A673 (cell line): ENCODE measurements at regions not wholly inside any gene's neighbourhood (a gene's known extent, or its start where the extent isn't known, plus 50 kb on each side); places are given as distances from the start of the nearest gene placed in this dataset.
"Not testable (repeated sequence)": the region's sequence is repeated elsewhere in the genome, so short reads cannot be mapped to it uniquely, and the experiment has no call there.

Experiments
- BruUV-seq: library from RNA; stranded (reverse); fragments of 400-500 nt; replicated peaks from 2 replicates; lab custom pipeline; 2021; lab: Mats Ljungman, UMichigan
- CTCF ChIA-PET: fragments of 300-600 bp; sonication (Branson Sonifier 250); formaldehyde crosslinking; loops from one replicate; lab custom pipeline; 2022; ENCODE audit warnings: antibody characterized with exemption; lab: Charles Lee
- POLR2A ChIA-PET: fragments of 300-600 bp; sonication (Branson Sonifier 250); formaldehyde crosslinking; loops from one replicate; lab custom pipeline; 2022; ENCODE audit warnings: antibody characterized with exemption; ENCODE audit not compliant: low non-redundant PET; lab: Charles Lee
- DNase-seq: peaks from one replicate; pipeline ENCODE4 v3.0.0-alpha.2; 2015; ENCODE audit warnings: low spot score
- H3K27ac ChIP-seq: fragments of 200-600 bp; sonication (generic); 2 replicates; pipeline ENCODE4 v1.5.1; 2016; ENCODE audit warnings: mixed run types, low read depth, mild to moderate bottlenecking, mixed read lengths, antibody characterized with exemption, low read length; ENCODE audit not compliant: poor library complexity, severe bottlenecking
- H3K27me3 ChIP-seq: fragments of 200-600 bp; sonication (generic); replicated peaks from 2 replicates; pipeline ENCODE4 v1.6.1; 2017; ENCODE audit warnings: mixed run types, low read depth, mild to moderate bottlenecking, mixed read lengths, antibody characterized with exemption, low read length; ENCODE audit not compliant: insufficient read depth, poor library complexity
- H3K36me3 ChIP-seq: fragments of 200-600 bp; sonication (generic); 2 replicates; pipeline ENCODE4 v1.6.1; 2016; ENCODE audit warnings: mixed run types, mild to moderate bottlenecking, mixed read lengths, antibody characterized with exemption, low read length; ENCODE audit not compliant: insufficient read depth, poor library complexity, severe bottlenecking
- H3K4me1 ChIP-seq: fragments of 200-600 bp; sonication (generic); 2 replicates; pipeline ENCODE4 v1.6.1; 2017; ENCODE audit warnings: mixed run types, mild to moderate bottlenecking, mixed read lengths, antibody characterized with exemption, low read length; ENCODE audit not compliant: insufficient read depth, poor library complexity, severe bottlenecking
- H3K4me3 ChIP-seq: fragments of 200-600 bp; sonication (generic); 2 replicates; pipeline ENCODE4 v1.5.1; 2016; ENCODE audit warnings: low read depth, mixed run types, mild to moderate bottlenecking, mixed read lengths, low read length; ENCODE audit not compliant: poor library complexity, severe bottlenecking
- H3K9me3 ChIP-seq: fragments of 200-600 bp; sonication (generic); 2 replicates; pipeline ENCODE4 v1.6.1; 2016; ENCODE audit warnings: mixed run types, low read depth, mild to moderate bottlenecking, mixed read lengths, antibody characterized with exemption, low read length; ENCODE audit not compliant: poor library complexity, severe bottlenecking
- CTCF ChIP-seq: fragments of 300-800, 200-600 bp; sonication (generic); conservative IDR thresholded peaks from 2 replicates; pipeline ENCODE4 v1.5.1; 2017; ENCODE audit warnings: low read depth, mild to moderate bottlenecking, antibody characterized with exemption, low read length, moderate library complexity, mixed read lengths
- EZH2 ChIP-seq: fragments of 200-600 bp; sonication (generic); IDR thresholded peaks from 2 replicates; pipeline ENCODE4 v1.6.1; 2017; ENCODE audit warnings: borderline replicate concordance, low read depth, mild to moderate bottlenecking, mixed read lengths, antibody characterized with exemption, low read length; ENCODE audit not compliant: poor library complexity, severe bottlenecking
- intact Hi-C: fragments of 100-400 bp; cut with micrococcal nuclease; formaldehyde crosslinking; loops from one replicate; pipeline ENCODE4 v1.10.0; 2022; ENCODE audit not compliant: unreplicated experiment

- no TSS peak for BruUV-seq
- ChIA-PET POLR2A (no interaction called here), CTCF (no interaction called here)
- no peak overlapping the region for H3K27ac ChIP-seq
- no peak overlapping the region for H3K4me3 ChIP-seq
- H3K4me1 ChIP-seq: no peaks in the 10 kb centered on the region
- no peak for TF ChIP-seq EZH2
- TF ChIP-seq CTCF: no peak
- no peak for DNase-seq
- intact Hi-C loops: no loop called here
- peaks cover under 1% of the 10 kb centered on the region for H3K27me3 ChIP-seq
- no peaks in the 10 kb centered on the region for H3K36me3 ChIP-seq
- H3K9me3 ChIP-seq: no peaks in the 10 kb centered on the region
These were observed 141.8 kb upstream of the ZNF648 start for GRCh38 chr1:182203191-182203875.

DNA sequence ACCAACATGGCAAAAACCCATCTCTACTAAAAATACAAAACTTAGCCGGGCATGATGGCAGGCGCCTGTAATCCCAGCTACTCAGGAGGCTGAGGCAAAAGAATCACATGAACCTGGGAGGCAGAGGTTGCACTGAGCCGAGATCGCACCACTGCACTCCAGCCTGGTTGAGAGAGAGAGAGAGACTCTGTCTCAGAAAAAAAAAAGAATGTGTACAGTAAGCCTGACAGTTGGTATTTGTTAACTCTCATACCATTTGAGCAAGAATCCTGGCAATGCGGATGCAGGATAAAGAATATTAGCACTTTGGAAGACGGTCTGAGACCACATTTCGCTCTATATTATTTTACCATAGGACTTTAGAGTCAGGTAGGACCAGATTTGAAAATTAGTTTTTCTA is 140.0 kb upstream of the ZNF648 start:
- H3K27me3 ChIP-seq, DNase-seq, BruUV-seq, H3K4me3 ChIP-seq, POLR2A ChIA-PET, H3K4me1 ChIP-seq, H3K9me3 ChIP-seq, H3K27ac ChIP-seq, H3K36me3 ChIP-seq, intact Hi-C loops, CTCF ChIA-PET: not testable (repeated sequence)

DNA sequence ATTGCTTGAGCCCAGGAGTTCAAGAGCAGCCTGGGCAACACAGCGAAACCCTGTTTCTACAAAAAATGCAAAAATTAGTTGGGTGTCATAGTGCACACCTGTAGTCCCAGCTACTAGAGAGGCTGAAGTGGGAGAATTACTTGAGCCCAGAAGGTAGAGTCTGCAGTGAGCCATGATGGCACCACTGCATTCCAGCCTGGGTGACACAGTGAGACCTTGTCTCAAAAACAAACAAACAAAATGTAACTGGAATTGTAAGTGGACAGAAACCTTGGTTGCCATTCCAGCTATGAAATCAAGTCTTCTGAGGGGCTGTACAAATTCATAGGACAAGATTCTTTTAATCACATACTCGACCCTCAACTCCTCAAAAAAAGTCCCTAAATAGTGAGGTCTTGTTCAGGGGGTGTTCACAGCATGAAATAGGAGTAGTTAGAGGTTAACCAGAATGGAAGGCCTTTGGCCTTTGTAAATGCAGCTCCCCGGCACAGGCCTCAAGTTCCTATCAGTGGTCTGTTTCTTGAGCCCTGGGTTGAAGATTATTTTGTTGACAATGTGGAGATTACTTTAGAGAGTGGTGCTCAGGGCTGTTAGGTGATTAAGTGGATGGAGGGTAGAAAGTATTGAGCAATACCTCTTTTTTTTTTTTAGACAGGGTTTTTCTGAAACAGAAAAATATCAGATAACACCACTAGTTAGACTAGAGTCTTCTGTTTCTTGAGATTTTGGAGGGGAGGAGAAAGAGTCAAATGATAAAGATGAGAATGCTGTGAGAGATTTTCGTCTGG is 138.7 kb upstream of the ZNF648 start:
- POLR2A ChIA-PET: no interaction called here
- H3K4me1 ChIP-seq: no peaks in the 10 kb centered on the region
- intact Hi-C loops: no loop called here

More for the DNA sequence above, 138.7 kb upstream of the ZNF648 start:
- DNase-seq: no peak
- H3K27me3 ChIP-seq: peaks cover 6% of the 10 kb centered on the region
- no TSS peak for BruUV-seq
- no peak overlapping the region for H3K4me3 ChIP-seq
- H3K36me3 ChIP-seq: no peaks in the 10 kb centered on the region
- CTCF ChIA-PET: no interaction called here
- TF ChIP-seq EZH2 (no peak), CTCF (no peak)
- no peaks in the 10 kb centered on the region for H3K9me3 ChIP-seq
- H3K27ac ChIP-seq: no peak overlapping the region
